Neural progenitor cell (in vitro differentiated cells): ENCODE measurements at regions not wholly inside any gene's neighbourhood (a gene's known extent, or its start where the extent isn't known, plus 50 kb on each side); places are given as distances from the start of the nearest gene placed in this dataset.
"Not testable (repeated sequence)": the region's sequence is repeated elsewhere in the genome, so short reads cannot be mapped to it uniquely, and the experiment has no call there.

ENCODE experiments used
- EZH2 ChIP-seq: fragments of 200-600 bp; sonication (generic); IDR thresholded peaks from 2 replicates; pipeline ENCODE4 v1.6.1; 2017; ENCODE audit warnings: antibody characterized with exemption, mild to moderate bottlenecking, moderate library complexity
- EZH2phosphoT487 ChIP-seq: fragments of 200-600 bp; sonication (generic); IDR thresholded peaks from 2 replicates; pipeline ENCODE4 v1.6.1; 2017; ENCODE audit warnings: antibody characterized with exemption
- TF ChIP-seq, protein P1 (sequence below): fragments of 200-600 bp; sonication (generic); IDR thresholded peaks from 2 replicates; pipeline ENCODE4 v1.5.1; 2017; ENCODE audit warnings: antibody characterized with exemption, mild to moderate bottlenecking

DNA sequence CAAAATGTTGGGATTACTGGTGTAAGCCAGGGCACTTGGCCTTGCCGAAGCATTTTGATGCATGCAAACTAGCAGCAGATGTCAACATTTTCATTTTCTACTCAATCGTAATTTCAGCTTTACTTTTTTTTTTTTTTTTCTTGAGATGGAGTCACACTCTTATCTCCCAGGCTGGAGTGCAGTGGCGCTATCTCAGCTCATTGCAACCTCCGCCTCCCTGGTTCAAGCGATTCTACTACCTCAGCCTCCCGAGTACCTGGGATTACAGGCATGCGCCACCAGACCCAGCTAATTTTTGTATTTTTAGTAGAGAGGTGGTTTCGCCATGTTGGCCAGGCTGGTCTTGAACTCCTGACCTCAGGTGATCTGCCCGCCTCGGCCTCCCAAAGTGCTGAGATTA is 373.3 kb upstream of the RGS6 start:
- TF ChIP-seq, protein P1, sequence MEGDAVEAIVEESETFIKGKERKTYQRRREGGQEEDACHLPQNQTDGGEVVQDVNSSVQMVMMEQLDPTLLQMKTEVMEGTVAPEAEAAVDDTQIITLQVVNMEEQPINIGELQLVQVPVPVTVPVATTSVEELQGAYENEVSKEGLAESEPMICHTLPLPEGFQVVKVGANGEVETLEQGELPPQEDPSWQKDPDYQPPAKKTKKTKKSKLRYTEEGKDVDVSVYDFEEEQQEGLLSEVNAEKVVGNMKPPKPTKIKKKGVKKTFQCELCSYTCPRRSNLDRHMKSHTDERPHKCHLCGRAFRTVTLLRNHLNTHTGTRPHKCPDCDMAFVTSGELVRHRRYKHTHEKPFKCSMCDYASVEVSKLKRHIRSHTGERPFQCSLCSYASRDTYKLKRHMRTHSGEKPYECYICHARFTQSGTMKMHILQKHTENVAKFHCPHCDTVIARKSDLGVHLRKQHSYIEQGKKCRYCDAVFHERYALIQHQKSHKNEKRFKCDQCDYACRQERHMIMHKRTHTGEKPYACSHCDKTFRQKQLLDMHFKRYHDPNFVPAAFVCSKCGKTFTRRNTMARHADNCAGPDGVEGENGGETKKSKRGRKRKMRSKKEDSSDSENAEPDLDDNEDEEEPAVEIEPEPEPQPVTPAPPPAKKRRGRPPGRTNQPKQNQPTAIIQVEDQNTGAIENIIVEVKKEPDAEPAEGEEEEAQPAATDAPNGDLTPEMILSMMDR: not testable (repeated sequence)
- not testable (repeated sequence) for TF ChIP-seq EZH2, EZH2phosphoT487
